BLaER1 (cell line): ENCODE measurements at regions not wholly inside any gene's neighbourhood (a gene's known extent, or its start where the extent isn't known, plus 50 kb on each side); places are given as distances from the start of the nearest gene placed in this dataset.

Experiments used
- H3K27ac ChIP-seq: shearing (Covaris generic); formaldehyde crosslinking; 2 replicates; pipeline ENCODE4 v1.8.1; 2022
- H3K27me3 ChIP-seq: shearing (Covaris generic); formaldehyde crosslinking; 2 replicates; pipeline ENCODE4 v1.8.1; 2022
- H3K36me3 ChIP-seq: shearing (Covaris generic); formaldehyde crosslinking; 2 replicates; pipeline ENCODE4 v1.8.1; 2022
- H3K4me1 ChIP-seq: shearing (Covaris generic); formaldehyde crosslinking; 2 replicates; pipeline ENCODE4 v1.8.1; 2022
- H3K4me2 ChIP-seq: shearing (Covaris generic); formaldehyde crosslinking; 2 replicates; pipeline ENCODE4 v1.8.1; 2022
- H3K4me3 ChIP-seq: shearing (Covaris generic); formaldehyde crosslinking; 2 replicates; pipeline ENCODE4 v1.8.1; 2022
- H3K9ac ChIP-seq: shearing (Covaris generic); formaldehyde crosslinking; 2 replicates; pipeline ENCODE4 v1.8.1; 2022
- H3K9me3 ChIP-seq: shearing (Covaris generic); formaldehyde crosslinking; 2 replicates; pipeline ENCODE4 v1.8.1; 2022
- H4K20me1 ChIP-seq: shearing (Covaris generic); formaldehyde crosslinking; 2 replicates; pipeline ENCODE4 v1.8.1; 2022
- Cebpa-rat ChIP-seq: shearing (Covaris generic); IDR thresholded peaks from 2 replicates; pipeline ENCODE4 v1.8.1; 2022

DNA sequence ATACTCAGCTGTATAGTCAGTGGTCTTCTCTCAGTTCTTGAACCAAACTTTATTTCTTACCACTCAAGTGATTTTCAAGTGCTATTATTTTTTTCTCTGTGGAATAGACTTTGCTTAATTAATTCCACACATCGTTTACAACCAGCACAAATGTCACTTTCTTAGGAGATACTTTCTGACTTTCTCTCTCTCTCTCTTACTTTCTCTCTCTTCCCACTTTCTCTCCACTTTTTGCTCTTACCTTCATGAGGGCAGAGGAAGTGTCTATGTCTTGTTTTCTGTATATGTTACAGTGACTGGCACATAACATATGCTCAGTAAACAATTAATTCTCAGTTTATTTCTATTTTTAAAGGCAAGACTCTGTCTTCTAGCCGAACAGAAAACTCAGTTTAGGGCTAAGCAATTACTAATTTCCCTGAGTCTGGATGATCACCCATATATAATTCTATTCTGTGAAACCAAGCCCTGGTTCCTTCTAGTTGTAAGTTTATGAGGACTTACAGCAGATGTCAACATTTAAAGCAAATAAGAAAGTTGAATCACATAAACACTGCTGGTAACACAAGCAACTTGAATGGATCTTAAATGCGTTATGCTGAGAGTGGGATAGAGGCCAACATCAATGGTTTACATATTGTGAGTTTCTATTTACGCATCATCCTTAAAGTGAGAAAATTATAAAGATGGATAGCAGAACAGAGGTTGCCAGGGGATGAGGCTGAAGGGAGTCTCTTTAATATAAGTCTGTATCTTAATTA, 791.4 kb downstream of the MTRR start:
- no peak for TF ChIP-seq Cebpa-rat
- no peak overlapping the region for H3K4me2 ChIP-seq
- H3K36me3 ChIP-seq: no peaks in the 10 kb centered on the region
- 0 out of 2 replicates have a peak, but pooled peaks cover 5% of the 10 kb centered on the region for H3K4me1 ChIP-seq
- H3K27me3 ChIP-seq: no peaks in the 10 kb centered on the region
- H3K9ac ChIP-seq: no peak overlapping the region
- H4K20me1 ChIP-seq: no peaks in the 10 kb centered on the region
- no peak overlapping the region for H3K4me3 ChIP-seq
- H3K9me3 ChIP-seq: no peaks in the 10 kb centered on the region
- H3K27ac ChIP-seq: no peak overlapping the region

DNA sequence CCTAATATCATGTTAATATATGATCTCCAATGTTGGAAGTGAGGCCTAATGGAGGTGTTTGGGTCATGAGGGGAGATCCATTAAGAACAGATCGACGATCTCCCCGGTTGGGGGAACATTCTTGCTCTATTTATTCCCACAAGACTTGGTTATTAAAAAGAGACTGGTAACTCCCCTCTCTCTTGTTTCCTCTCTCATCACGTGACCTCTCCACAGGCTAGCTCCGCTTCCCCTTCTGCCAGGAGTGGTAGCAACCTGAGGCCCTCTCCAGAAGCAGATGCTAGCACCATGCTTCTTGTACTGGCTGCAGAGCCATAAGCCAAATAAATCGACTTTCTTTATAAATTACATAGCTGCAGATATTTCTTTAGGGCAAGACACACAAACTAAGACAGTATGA, 794.4 kb downstream of the MTRR start:
- no peaks in the 10 kb centered on the region for H3K4me1 ChIP-seq
- H3K27me3 ChIP-seq: no peaks in the 10 kb centered on the region
- H3K36me3 ChIP-seq: no peaks in the 10 kb centered on the region
- H3K9ac ChIP-seq: no peak overlapping the region
- no peaks in the 10 kb centered on the region for H3K9me3 ChIP-seq
- no peak overlapping the region for H3K4me2 ChIP-seq
- no peak overlapping the region for H3K27ac ChIP-seq
- H3K4me3 ChIP-seq: no peak overlapping the region
- no peaks in the 10 kb centered on the region for H4K20me1 ChIP-seq
- no peak for TF ChIP-seq Cebpa-rat

GRCh38 chr5:8675182-8675581, 806.2 kb downstream of the MTRR start:
- Histone ChIP-seq H3K36me3 (no peaks in the 10 kb centered on the region), H3K9ac (no peak overlapping the region), H3K9me3 (no peaks in the 10 kb centered on the region), H3K27ac (no peak overlapping the region), H3K4me1 (no peaks in the 10 kb centered on the region), H3K4me2 (no peak overlapping the region), H3K27me3 (no peaks in the 10 kb centered on the region), H4K20me1 (no peaks in the 10 kb centered on the region), H3K4me3 (no peak overlapping the region)
- TF ChIP-seq Cebpa-rat: no peak

DNA sequence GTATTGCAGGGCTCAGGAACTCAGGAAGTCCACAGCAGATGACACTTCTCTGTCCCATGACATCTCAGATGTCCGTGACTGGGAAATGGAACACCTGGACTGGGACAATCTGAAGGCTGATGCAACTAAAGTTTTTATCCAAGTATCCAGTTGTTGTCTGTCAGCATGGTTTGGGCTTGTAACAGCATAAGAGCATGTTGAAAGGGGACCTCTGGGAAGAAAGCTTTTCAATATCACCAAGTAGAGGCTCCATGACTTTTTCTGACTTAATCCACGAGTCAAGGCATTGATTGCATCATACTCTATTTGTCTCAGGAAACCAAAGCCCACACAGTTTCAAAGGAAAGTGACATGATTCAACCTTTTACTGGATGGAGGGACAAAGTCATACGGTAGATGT, 807.7 kb downstream of the MTRR start:
- H3K27ac ChIP-seq: no peak overlapping the region
- no peaks in the 10 kb centered on the region for H3K36me3 ChIP-seq
- H3K9me3 ChIP-seq: no peaks in the 10 kb centered on the region
- no peak overlapping the region for H3K4me3 ChIP-seq
- H3K4me2 ChIP-seq: no peak overlapping the region
- H3K9ac ChIP-seq: no peak overlapping the region
- H3K27me3 ChIP-seq: no peaks in the 10 kb centered on the region
- no peaks in the 10 kb centered on the region for H3K4me1 ChIP-seq
- TF ChIP-seq Cebpa-rat: 0 out of 2 replicates have a peak, but pooled peaks have one; percentile 35
- no peaks in the 10 kb centered on the region for H4K20me1 ChIP-seq

DNA sequence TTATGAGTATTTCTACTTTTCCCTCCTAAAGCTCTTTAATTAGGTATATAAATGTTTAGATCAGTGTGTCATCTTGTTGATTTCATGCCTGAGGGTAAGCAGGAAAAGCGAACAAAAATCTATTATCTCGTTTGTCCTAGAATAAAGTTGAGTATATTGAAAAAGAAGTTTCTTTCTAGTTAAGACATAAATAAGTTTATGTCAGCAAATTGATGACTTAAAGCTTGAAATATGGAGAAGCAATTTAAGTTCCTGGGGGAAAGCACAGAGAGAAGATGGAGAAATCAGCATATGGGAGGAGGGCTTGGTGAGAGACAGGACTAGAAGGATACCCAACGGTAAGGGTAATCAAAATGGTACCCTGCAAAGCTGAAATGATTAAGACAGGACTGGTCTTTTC, 813.4 kb downstream of the MTRR start:
- Histone ChIP-seq H3K4me1 (peaks cover 7% of the 10 kb centered on the region; the same call in 1 of the 2 replicates), H3K4me3 (no peak overlapping the region), H3K4me2 (no peak overlapping the region), H3K9ac (no peak overlapping the region), H3K9me3 (no peaks in the 10 kb centered on the region), H4K20me1 (no peaks in the 10 kb centered on the region), H3K27me3 (no peaks in the 10 kb centered on the region), H3K27ac (no peak overlapping the region), H3K36me3 (no peaks in the 10 kb centered on the region)
- TF ChIP-seq Cebpa-rat: no peak

DNA sequence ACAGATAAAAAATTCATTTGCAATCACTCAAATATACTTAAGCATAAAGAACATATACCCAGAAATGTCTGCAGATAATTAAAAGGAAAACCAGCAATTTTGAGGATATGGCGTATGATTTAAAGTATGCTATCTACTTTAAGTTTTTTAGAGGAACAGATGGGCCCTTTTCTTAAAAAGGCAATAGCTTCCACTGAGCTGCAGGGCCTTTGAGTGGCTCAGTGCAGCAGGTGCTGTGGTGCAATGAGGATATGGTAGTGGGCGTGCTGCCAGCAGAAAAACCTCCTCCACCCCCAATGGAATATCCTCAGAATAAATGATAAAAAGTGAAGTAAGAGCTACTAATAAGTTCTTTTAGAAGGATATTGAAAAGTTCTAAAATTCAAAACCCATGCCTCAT, 814.5 kb downstream of the MTRR start:
- Histone ChIP-seq H3K4me3 (no peak overlapping the region), H3K4me1 (peaks cover 7% of the 10 kb centered on the region; the same call in 1 of the 2 replicates), H3K36me3 (no peaks in the 10 kb centered on the region), H3K9me3 (no peaks in the 10 kb centered on the region), H4K20me1 (no peaks in the 10 kb centered on the region), H3K27ac (no peak overlapping the region), H3K9ac (no peak overlapping the region), H3K27me3 (no peaks in the 10 kb centered on the region), H3K4me2 (peak overlapping the region; percentile 27)
- no peak for TF ChIP-seq Cebpa-rat

DNA sequence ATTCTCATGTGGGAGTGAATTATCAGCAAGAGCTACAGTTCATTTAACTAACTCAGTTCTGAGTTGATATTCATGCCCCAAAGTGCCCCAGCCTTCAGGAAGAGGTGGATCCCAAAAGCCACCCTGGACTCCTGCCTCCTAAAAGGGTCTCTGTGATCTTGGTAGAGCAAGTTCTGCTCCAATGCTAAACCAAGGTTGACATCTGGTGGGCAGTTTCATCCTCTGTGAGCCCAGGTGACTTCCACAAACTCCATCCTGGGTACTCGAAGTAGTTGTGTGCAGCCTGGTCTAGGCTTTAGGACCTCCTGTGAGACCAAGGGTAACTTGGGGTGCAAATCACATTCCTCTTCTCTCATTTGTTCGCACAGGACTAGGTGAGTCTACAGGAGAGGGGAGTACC, 816.8 kb downstream of the MTRR start:
- no peak overlapping the region for H3K4me2 ChIP-seq
- H3K4me3 ChIP-seq: no peak overlapping the region
- TF ChIP-seq Cebpa-rat: no peak
- no peak overlapping the region for H3K27ac ChIP-seq
- no peak overlapping the region for H3K9ac ChIP-seq
- H3K9me3 ChIP-seq: no peaks in the 10 kb centered on the region
- H3K4me1 ChIP-seq: peaks cover 7% of the 10 kb centered on the region; the same call in 1 of the 2 replicates
- no peaks in the 10 kb centered on the region for H3K36me3 ChIP-seq
- no peaks in the 10 kb centered on the region for H4K20me1 ChIP-seq
- no peaks in the 10 kb centered on the region for H3K27me3 ChIP-seq

- Histone ChIP-seq H3K27ac (no peak overlapping the region), H3K9ac (no peak overlapping the region), H3K4me1 (peaks cover 7% of the 10 kb centered on the region; the same call in 1 of the 2 replicates), H3K9me3 (no peaks in the 10 kb centered on the region), H3K27me3 (no peaks in the 10 kb centered on the region), H3K4me3 (no peak overlapping the region), H4K20me1 (no peaks in the 10 kb centered on the region), H3K36me3 (no peaks in the 10 kb centered on the region), H3K4me2 (no peak overlapping the region)
- TF ChIP-seq Cebpa-rat: no peak
Measured at GRCh38 chr5:8686707-8687106, 817.8 kb downstream of the MTRR start.

DNA sequence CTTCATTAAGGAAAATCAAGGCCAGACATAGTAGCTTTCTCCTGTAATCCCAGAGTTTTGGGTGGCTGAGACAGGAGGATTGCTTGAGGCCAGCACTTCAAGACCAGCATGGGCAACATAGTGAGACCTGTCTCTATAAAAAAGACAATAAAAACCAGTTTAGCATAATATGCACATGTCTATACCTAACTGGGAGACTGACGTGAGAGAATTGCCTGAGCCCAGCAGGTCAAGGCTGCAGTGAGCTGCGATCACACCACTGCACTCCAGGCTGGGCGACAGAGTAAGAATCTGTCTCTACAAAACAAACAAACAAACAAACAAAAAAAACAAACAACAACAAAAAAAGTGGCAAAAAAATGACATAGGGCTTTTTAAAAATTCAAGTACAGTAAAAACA, 820.8 kb downstream of the MTRR start:
- no peak overlapping the region for H3K4me3 ChIP-seq
- no peaks in the 10 kb centered on the region for H3K4me1 ChIP-seq
- no peak overlapping the region for H3K9ac ChIP-seq
- H3K4me2 ChIP-seq: no peak overlapping the region
- no peak for TF ChIP-seq Cebpa-rat
- H3K9me3 ChIP-seq: no peaks in the 10 kb centered on the region
- no peaks in the 10 kb centered on the region for H3K27me3 ChIP-seq
- no peaks in the 10 kb centered on the region for H4K20me1 ChIP-seq
- no peak overlapping the region for H3K27ac ChIP-seq
- H3K36me3 ChIP-seq: no peaks in the 10 kb centered on the region

DNA sequence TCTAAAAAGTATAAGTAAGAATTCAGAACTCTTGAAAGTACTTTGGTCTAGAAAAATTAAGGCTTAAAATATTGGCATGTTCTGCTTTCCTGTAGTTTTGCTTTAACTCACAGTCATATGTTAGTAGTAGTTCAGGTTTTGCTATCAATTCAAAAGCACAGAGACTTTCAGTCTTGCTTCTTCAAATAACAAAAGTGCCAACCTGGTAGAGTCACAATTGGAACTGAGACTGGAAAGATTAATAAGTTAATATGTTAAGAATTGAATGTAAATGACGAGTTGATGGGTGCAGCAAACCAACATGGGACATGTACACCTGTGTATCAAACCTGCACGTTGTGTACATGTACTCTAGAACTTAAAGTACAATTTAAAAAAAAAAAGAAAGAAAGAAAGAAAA, 822.3 kb downstream of the MTRR start:
- Histone ChIP-seq H3K4me2 (no peak overlapping the region), H4K20me1 (no peaks in the 10 kb centered on the region), H3K27me3 (no peaks in the 10 kb centered on the region), H3K9me3 (no peaks in the 10 kb centered on the region), H3K4me3 (no peak overlapping the region), H3K4me1 (no peaks in the 10 kb centered on the region), H3K36me3 (no peaks in the 10 kb centered on the region), H3K9ac (no peak overlapping the region), H3K27ac (no peak overlapping the region)
- no peak for TF ChIP-seq Cebpa-rat
